HEK293 (cell line): ENCODE measurements at regions not wholly inside any gene's neighbourhood (a gene's known extent, or its start where the extent isn't known, plus 50 kb on each side); places are given as distances from the start of the nearest gene placed in this dataset.
"Not testable (repeated sequence)": the region's sequence is repeated elsewhere in the genome, so short reads cannot be mapped to it uniquely, and the experiment has no call there.

ENCODE experiments used
- CTCF ChIA-PET: fragments of 350-600 bp; formaldehyde crosslinking; extraction: SDS; loops from one replicate; lab custom pipeline; 2021; ENCODE audit warnings: antibody characterized with exemption; lab: Yijun Ruan, JAX
- POLR2A ChIA-PET: fragments of 300-600 bp; formaldehyde crosslinking; extraction: SDS; loops from one replicate; lab custom pipeline; 2020; ENCODE audit warnings: antibody characterized with exemption, inconsistent platforms; lab: Yijun Ruan, JAX
- H3K27ac ChIP-seq: fragments of 200-500 bp; sonication (Bioruptor generic); 2 replicates; pipeline ENCODE4 v1.5.1; 2014; ENCODE audit warnings: low read depth, low read length, control low read depth, inconsistent platforms; ENCODE audit errors: extremely low read depth
- H3K36me3 ChIP-seq, 2 experiments: fragments of 200-500 bp in 1 of 2; sonication (Bioruptor generic) in 1 of 2; 1 replicate in 1 of 2; 2 replicates in 1 of 2; pipeline ENCODE4 v1.5.1; 2014 to 2017; ENCODE audit warnings: inconsistent platforms in 2 of 2, low read length in 2 of 2; ENCODE audit not compliant: control insufficient read depth in 2 of 2, insufficient read depth in 1 of 2
- H3K4me1 ChIP-seq: fragments of 200-500 bp; sonication (Bioruptor generic); 2 replicates; pipeline ENCODE4 v1.5.1; 2014; ENCODE audit warnings: mild to moderate bottlenecking, low read length, inconsistent platforms; ENCODE audit not compliant: control insufficient read depth, insufficient read depth
- H3K4me3 ChIP-seq: 2 replicates; pipeline ENCODE4 v1.5.1; 2011; ENCODE audit warnings: low read depth, mild to moderate bottlenecking, control low read depth, low read length, moderate library complexity
- H3K9me3 ChIP-seq: fragments of 200-500 bp; sonication (Bioruptor generic); 2 replicates; pipeline ENCODE4 v1.5.1; 2014; ENCODE audit warnings: low read depth, low read length, inconsistent platforms; ENCODE audit not compliant: control insufficient read depth, insufficient read depth
- BCL6B ChIP-seq: fragments of 450-650 bp; formaldehyde crosslinking; IDR thresholded peaks from 2 replicates; pipeline ENCODE4 v1.5.1; 2017; ENCODE audit warnings: missing biosample characterization, missing genetic modification characterization
- HIC1 ChIP-seq: fragments of 450-650 bp; formaldehyde crosslinking; IDR thresholded peaks from 2 replicates; pipeline ENCODE4 v1.5.1; 2016; ENCODE audit warnings: missing biosample characterization, missing genetic modification characterization
- PBX3 ChIP-seq: sonication (generic); formaldehyde crosslinking; IDR thresholded peaks from 2 replicates; pipeline ENCODE4 v1.8.1; 2022; ENCODE audit warnings: mild to moderate bottlenecking, moderate library complexity, missing genetic modification reagents
- RBAK ChIP-seq: fragments of 450-650 bp; formaldehyde crosslinking; IDR thresholded peaks from 2 replicates; pipeline ENCODE4 v1.5.1; 2016; ENCODE audit warnings: missing biosample characterization, missing genetic modification characterization
- SP2 ChIP-seq: fragments of 450-650 bp; formaldehyde crosslinking; IDR thresholded peaks from 2 replicates; pipeline ENCODE4 v1.5.1; 2016; ENCODE audit warnings: missing biosample characterization, missing genetic modification characterization
- TCF7L2 ChIP-seq: IDR thresholded peaks from 2 replicates; pipeline ENCODE4 v1.6.1; 2011; ENCODE audit warnings: low read depth, mild to moderate bottlenecking, inconsistent platforms, low read length, moderate library complexity, borderline replicate concordance
- YY1 ChIP-seq: fragments of 450-650 bp; formaldehyde crosslinking; IDR thresholded peaks from 2 replicates; pipeline ENCODE4 v1.5.1; 2018; ENCODE audit warnings: missing biosample characterization, missing genetic modification characterization
- ZFP3 ChIP-seq: fragments of 450-650 bp; formaldehyde crosslinking; IDR thresholded peaks from 2 replicates; pipeline ENCODE4 v1.5.1; 2016; ENCODE audit warnings: low read depth, missing biosample characterization, missing genetic modification characterization
- ZNF148 ChIP-seq: fragments of 450-650 bp; formaldehyde crosslinking; IDR thresholded peaks from 2 replicates; pipeline ENCODE4 v1.5.0; 2017; ENCODE audit warnings: missing biosample characterization, missing genetic modification characterization, borderline replicate concordance
- ZNF354C ChIP-seq: fragments of 450-650 bp; formaldehyde crosslinking; IDR thresholded peaks from 2 replicates; pipeline ENCODE4 v1.5.1; 2016; ENCODE audit warnings: missing biosample characterization, missing genetic modification characterization, low read depth, borderline replicate concordance
- ZNF391 ChIP-seq: fragments of 450-650 bp; formaldehyde crosslinking; IDR thresholded peaks from 2 replicates; pipeline ENCODE4 v1.5.1; 2016; ENCODE audit warnings: low read depth, missing biosample characterization, missing genetic modification characterization, borderline replicate concordance
- ZNF610 ChIP-seq: fragments of 450-650 bp; formaldehyde crosslinking; IDR thresholded peaks from 2 replicates; pipeline ENCODE4 v1.5.1; 2016; ENCODE audit warnings: missing biosample characterization, missing genetic modification characterization, borderline replicate concordance
- TF ChIP-seq, protein P1 (sequence below): fragments of 450-650 bp; formaldehyde crosslinking; IDR thresholded peaks from 2 replicates; pipeline ENCODE4 v1.5.1; 2016; ENCODE audit warnings: missing biosample characterization, missing genetic modification characterization
- TF ChIP-seq, protein P2 (sequence below): fragments of 450-650 bp; formaldehyde crosslinking; IDR thresholded peaks from 2 replicates; pipeline ENCODE4 v1.5.1; 2016; ENCODE audit warnings: missing biosample characterization, missing genetic modification characterization

DNA sequence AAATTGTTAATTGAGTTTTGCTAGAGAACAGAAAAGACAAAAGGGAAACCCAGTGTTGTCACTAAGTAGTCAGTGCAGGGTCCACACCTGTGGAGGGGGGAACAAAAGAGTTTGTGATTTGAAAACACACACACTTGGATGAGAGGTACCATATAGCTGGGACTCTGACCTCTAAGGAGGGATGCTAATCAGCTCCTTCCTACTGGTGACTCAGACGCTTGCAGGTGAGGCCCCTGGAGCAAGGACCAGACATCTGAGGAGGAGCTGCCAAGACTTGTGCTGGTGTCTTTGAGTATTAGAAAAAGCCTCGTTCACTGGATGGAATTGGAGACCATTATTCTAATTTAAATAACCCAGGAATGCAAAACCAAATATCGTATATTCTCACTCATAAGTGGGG lies 146.4 kb upstream of the MAP2 start (continued):
- TF ChIP-seq ZNF391 (no peak), TCF7L2 (no peak)

DNA sequence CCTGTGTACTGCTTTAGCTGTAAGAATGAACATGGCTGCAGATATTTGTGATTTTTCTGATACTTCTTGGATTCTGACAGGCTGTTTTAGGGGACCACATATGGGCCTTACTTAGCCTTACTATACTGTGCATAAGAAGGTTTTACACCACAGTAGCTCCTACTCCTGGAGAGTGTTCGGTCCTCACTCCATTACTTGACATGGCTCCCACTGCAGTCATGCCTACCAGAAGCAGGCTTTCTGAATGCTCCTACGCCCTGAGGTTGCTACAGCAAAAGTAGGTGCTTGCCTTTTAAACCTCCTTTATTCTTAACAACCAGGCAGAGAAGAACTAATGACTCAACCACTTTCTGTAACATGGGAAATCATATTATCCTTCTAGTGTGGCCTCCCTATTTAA lies 125.2 kb upstream of the MAP2 start:
- H3K27ac ChIP-seq, result no peak overlapping the region
- H3K4me1 ChIP-seq, result no peaks in the 10 kb centered on the region
- TF ChIP-seq ZNF148 (tag by site-specific recombination) (no peak), HIC1 (tag by site-specific recombination) (no peak)
- TF ChIP-seq, all 188 proteins: peak for 0
- ChIA-PET POLR2A (no interaction called here), CTCF (no interaction called here)
- Histone ChIP-seq H3K36me3 (no peaks in the 10 kb centered on the region), H3K9me3 (no peaks in the 10 kb centered on the region), H3K4me3 (no peak overlapping the region)

DNA sequence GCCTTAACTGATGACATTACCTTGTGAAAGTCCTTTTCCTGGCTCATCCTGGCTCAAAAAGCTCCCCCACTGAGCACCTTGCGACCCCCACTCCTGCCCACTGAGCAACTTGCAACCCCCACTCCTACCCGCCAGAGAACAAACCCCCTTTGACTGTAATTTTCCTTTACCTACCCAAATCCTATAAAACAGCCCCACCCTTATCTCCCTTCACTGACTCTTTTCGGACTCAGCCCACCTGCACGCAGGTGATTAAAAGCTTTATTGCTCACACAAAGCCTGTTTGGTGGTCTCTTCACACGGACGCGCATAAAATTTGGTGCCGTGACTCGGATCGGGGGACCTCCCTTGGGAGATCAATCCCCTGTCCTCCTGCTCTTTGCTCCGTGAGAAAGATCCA lies 124.4 kb upstream of the MAP2 start:
- CTCF ChIA-PET, result interaction anchor here (0.6 kb wide), 1 partner anchor 599 kb away, joined by 3 read pairs; no protein-coding TSS in a partner anchor
- POLR2A ChIA-PET, H3K36me3 ChIP-seq, H3K4me1 ChIP-seq, H3K27ac ChIP-seq, H3K9me3 ChIP-seq, H3K4me3 ChIP-seq: not testable (repeated sequence)

DNA sequence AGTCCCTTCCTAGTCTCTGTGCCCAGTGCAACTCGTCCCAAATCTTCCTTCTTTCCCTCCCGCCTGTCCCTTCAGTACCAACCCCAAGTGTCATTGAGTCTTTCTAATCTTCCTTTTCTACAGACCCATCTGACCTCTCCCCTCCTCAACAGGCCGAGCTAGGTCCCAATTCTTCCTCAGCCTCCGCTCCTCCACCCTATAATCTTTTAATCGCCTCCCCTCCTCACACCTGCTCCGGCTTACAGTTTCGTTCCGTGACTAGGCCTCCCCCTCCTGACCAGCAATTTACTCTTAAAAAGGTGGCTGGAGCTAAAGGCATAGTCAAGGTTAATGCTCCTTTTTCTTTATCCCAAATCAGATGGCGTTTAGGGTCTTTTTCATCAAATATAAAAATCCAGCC lies 123.1 kb upstream of the MAP2 start:
- H3K9me3 ChIP-seq, H3K4me1 ChIP-seq, POLR2A ChIA-PET, CTCF ChIA-PET, H3K36me3 ChIP-seq, H3K4me3 ChIP-seq, H3K27ac ChIP-seq: not testable (repeated sequence)

DNA sequence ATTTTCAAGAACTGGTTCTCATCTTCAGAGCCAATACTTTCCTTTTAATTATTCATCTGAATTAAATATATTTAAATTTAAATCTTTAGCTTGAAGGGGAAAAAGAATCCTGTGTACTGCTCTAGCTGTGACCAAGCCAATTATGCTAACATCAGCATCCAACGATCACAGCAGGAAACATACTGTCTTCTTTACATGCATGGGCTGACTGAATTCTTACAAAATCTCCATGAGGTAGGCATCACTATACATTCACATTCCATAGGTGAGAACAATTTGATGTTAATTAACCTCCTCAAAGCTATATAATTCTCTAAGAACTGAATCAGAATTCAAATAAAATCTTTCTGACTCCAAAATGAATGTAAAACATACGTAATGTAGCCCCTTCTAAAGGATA lies 118.8 kb upstream of the MAP2 start:
- no peaks in the 10 kb centered on the region for H3K9me3 ChIP-seq
- H3K4me3 ChIP-seq, result no peak overlapping the region
- no peaks in the 10 kb centered on the region for H3K36me3 ChIP-seq
- H3K27ac ChIP-seq, result no peak overlapping the region
- ChIA-PET POLR2A (no interaction called here), CTCF (no interaction called here)
- no peaks in the 10 kb centered on the region for H3K4me1 ChIP-seq
- TF ChIP-seq RBAK (no peak), PBX3 (CRISPR knock-in tag) (no peak), SP2 (no peak), YY1 (no peak), BCL6B (tag by site-specific recombination) (no peak), ZNF354C (no peak), ZFP3 (tag by site-specific recombination) (no peak), ZNF610 (tag by site-specific recombination) (no peak)
- TF ChIP-seq, protein P1, sequence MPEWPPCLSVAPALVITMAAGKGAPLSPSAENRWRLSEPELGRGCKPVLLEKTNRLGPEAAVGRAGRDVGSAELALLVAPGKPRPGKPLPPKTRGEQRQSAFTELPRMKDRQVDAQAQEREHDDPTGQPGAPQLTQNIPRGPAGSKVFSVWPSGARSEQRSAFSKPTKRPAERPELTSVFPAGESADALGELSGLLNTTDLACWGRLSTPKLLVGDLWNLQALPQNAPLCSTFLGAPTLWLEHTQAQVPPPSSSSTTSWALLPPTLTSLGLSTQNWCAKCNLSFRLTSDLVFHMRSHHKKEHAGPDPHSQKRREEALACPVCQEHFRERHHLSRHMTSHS, result no peak
- TF ChIP-seq, protein P2, sequence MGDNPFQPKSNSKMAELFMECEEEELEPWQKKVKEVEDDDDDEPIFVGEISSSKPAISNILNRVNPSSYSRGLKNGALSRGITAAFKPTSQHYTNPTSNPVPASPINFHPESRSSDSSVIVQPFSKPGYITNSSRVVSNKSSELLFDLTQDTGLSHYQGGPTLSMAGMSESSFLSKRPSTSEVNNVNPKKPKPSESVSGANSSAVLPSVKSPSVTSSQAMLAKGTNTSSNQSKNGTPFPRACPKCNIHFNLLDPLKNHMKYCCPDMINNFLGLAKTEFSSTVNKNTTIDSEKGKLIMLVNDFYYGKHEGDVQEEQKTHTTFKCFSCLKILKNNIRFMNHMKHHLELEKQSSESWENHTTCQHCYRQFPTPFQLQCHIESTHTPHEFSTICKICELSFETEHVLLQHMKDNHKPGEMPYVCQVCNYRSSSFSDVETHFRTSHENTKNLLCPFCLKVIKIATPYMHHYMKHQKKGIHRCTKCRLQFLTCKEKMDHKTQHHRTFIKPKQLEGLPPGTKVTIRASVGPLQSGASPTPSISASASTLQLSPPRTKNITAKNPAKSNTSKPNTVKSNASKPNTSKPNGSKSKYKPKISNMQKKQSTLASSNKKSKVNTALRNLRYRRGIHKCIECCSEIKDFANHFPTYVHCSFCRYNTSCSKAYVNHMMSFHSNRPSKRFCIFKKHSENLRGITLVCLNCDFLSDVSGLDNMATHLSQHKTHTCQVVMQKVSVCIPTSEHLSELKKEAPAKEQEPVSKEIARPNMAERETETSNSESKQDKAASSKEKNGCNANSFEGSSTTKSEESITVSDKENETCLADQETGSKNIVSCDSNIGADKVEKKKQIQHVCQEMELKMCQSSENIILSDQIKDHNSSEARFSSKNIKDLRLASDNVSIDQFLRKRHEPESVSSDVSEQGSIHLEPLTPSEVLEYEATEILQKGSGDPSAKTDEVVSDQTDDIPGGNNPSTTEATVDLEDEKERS (tag by site-specific recombination), result no peak
